ENCODE measurements at regions not wholly inside any gene's neighbourhood (a gene's known extent, or its start where the extent isn't known, plus 50 kb on each side); places are given as distances from the start of the nearest gene placed in this dataset.

DNA sequence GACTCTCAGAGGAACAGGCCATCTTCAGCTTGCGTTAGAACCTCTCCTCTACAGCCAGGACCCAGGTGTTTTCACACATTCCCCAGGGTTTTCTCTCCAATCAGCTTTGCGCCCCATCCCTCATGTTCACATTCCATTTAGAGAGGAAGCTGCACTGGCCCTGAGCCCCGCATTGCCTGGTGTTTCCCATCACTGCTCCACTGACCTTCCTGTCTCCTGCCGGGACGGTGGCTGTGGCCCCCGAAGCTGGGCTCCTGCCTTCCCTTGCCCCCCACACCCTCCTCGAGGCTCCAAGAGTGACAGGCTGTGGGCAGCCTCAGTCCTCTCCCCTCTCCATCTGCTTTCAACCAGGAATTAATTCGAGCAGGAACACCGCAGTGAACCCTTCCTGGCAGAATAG, 357.3 kb downstream of the THBS2 start:
- no peak for DNase-seq

DNA sequence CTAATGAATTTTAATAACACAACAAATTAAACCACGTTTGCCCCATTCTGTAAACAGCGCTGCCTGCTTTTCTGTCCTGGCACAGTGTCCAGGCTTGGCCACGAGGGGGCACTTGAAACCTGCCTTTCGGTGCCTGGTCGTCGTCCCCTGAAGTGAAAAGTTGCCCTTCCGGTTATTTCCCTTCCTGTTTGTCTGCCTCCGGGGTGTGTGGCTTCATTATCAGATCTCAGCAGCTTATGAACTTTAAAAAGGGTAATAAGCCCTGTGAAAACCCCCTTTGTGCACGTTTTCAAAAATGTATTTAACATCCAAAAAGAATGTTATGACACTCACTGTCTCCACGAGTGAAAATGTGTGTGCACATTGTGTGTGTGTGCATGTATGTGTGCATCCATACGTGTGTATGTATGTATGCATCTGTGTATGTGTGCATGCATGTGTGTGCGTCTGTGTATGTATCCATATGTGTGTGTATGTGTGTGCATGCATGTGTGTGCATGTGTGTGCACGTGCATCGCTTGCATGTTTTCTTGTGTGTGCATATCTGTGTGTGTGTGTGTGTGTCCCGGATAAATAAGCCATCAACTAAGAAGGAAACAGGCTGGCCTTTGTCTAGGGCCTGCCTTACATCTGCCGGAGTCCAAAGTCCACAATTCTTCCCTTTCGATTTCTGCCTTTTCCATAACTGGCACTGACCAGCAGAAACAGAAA, 358.4 kb downstream of the THBS2 start:
- peak; percentile 92 for DNase-seq

DNA sequence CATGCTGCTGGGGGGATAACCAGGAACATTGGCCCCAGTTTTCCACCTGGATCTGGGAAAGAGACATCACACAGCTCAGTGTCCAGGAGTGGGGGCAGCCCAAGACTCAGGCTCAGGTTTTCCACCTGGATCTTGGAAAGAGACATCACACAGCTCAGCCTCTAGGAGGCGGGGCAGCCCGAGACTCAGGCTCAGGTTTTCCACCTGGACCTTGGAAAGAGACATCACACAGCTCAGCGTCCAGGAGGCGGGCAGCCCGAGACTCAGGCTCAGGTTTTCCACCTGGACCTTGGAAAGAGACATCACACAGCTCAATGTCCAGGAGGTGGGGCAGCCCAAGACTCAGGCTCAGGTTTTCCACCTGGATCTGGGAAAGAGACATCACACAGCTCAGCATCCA, 361.6 kb downstream of the THBS2 start:
- DNase-seq = no peak

DNA sequence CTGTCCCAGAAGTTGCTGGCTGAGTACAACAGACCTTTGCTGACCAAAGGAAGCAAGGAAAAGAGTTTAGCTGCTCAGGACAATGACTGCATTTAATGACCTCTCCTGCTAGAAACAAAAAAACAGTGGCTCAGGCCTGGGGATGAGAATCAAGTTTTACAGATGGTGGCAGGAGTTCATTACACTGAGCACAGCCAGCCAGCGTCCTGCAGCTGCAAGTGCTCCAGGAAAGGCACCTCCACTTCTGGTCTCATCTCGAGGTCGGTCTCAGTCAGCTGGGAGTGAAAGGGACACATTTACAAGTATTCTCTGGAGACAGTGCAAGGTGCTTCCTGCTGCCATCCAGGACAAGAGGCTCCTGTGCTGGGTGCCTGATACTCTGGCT, 362.7 kb downstream of the THBS2 start:
- DNase-seq = no peak

DNA sequence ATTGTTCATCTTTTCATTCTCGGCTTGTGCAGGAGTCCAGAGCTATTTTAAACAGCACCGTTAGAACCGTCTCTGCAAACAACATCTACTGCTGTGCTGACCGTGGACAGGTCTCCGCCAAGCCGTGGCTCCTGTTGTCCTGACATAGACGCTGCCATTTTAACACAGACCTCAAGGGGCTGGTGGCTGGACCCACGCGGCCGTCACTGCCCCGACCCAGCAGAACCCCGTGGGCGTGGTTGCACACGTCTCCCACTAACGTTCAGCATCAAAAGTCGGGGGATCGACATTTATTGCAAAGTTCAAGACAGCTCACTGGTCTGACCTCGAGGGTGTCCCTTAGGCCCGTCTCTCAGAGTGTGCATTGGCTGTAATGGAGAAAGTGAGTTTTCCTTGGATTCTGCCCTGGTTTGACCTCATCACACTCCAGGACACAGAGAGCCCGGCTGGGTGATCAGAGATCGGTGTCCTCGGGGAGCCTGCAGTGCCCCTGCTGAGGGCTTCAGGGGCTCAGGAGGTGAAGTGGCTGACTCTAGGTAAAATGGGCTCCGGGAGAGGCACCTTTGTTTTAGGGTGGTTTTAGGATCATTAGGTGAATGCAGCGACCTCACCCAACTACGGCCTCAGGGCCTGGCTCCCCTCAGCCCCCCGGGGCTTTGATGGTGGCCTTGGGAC, 363.2 kb downstream of the THBS2 start:
- no peak for DNase-seq

DNA sequence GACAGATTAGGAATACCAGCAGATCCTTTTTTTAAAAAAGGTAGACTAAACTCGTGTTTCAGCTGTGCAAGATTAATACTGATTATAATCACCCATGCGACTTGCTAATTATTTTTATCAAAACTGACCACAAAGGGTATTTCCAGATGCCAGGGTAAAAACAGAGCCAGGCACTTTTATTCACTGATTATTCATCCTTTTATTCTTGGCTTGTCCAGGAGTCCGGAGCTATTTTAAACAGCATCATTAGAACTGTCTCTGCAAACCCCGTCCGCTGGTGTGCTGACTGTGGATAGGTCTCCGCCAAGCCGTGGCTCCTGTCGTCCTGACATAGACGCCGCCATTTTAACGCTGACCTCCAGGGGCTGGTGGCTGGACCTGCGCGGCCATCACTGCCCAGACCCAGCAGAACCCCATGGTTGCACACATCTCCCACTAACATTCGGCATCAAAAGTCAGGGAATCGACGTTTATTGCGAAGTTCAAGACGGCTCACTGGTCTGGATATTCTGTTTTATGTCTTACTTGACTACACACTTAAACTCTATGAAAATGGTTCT, 364.8 kb downstream of the THBS2 start:
- DNase-seq = no peak

DNA sequence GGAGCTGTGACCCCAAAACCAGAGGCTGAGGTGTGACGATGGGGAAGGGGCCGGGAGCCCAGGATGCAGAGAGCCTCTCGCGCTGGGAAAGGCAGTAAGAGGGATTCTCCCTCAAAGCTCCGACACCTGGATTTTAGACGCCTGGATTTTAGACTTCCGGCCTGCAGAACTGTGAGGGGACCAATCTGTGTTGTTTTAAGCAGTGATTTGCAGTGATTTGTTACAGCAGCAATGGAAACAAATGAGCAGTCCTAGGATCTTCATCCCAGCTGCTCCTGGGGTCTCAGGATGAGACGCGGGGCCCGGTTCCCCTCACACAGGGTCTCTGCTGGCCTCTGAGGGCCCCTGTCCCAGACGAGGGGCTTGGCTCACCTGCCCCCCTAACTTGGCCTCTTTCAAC, 365.5 kb downstream of the THBS2 start:
- no peak for DNase-seq

DNA sequence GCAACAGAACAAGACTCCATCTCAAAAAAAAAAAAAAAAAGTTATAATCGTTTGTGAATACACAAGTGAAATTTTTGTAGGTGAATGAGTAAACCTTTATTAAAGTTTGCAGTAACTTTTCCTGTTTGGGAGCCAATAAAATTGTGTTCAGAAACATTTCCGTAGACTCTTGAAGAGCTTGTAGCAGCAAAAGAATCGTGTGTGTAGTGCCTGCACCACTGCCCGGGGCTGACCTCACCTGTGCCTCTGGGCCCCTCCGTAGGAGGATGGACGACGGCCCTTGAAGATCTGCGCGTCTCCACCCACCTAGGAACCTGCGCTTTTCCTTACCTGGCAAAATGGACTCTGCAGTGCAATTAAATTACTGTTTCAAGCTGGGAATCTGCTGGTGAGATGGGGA, 366.0 kb downstream of the THBS2 start:
- DNase-seq = no peak

DNA sequence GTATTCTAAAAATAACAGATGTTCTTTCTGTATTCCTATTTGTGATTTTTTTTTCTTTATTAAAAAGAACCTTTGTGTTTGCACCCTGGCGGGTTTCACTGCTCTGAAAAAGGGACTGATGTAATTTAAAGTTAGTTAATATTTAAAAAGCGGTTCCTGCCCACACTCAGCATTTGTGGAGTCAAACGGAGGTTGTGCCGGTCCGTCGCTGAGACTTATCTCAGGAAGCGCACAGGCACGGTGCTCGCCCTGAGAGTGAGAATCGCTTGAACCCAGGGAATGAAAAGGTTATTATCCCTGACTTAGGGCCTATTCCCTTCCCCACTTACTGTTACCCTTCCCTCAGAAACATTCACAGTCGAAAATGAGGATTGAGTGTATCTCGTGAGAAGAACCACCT, 366.7 kb downstream of the THBS2 start:
- DNase-seq = no peak

DNA sequence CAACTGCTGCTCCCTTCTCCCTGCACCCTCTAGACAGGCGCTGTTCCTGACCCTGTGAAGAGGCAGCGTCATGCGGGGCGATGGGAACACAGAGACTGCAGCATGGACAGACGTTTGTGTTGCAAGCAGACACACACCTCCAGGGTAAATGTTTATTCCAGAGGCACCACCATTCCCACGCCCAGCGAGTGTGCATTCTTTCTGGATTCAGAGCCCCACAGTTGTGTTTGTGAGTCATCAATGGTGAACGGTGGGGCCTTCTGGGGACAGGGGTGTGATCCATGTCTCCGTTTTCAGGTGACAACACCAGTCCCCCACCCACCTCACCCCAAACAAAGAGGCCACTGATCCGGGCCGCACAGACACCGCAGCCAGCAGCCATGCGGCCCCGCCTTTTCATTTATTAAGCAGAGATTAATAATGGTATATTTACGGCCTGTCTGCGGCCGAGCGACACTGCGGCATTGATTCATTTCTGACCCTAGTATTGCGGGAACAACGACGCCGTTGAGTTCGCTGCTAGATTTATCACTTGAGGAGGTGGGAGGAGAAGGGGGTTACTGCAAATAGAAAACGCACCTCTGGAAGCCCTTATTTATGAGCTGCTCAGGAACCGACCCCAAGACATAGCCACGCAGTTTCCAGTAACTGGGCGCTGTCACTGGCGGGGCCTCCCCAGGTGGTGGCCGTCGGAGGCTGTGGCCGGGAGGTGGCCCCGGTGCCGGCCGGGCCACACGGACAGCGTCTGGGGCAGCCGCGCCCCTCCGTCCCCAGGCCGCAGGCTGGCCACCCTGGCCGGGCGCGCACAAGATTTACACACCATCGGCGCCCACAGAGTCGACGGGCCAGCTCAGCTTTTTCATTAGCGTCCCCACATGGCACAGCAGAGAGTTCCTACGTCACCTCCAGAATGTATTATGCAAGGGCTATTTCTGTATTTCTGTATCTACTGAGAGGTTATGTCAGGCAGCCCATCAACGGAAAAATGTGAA, 367.6 kb downstream of the THBS2 start:
- no peak for DNase-seq

DNA sequence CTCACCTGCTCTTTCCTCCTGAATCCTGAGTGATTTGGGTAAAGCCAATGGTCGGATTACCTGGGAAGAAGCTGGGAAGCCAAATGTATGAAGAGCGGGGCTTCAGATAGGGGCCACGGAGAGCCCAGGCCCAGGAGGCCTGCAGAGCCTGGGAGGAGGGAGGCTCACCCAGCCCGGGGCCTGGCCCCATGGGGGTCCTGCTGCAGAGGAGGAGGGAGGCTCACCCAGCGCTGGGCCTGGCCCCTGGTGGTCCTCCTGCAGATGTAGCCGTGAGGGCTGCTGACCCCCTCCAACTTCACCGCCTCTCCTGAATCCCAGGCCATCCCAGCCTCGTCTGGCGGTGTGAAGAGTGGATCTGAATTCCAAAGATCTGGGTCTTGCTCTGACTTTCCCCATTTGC, 368.4 kb downstream of the THBS2 start:
- no peak for DNase-seq

DNA sequence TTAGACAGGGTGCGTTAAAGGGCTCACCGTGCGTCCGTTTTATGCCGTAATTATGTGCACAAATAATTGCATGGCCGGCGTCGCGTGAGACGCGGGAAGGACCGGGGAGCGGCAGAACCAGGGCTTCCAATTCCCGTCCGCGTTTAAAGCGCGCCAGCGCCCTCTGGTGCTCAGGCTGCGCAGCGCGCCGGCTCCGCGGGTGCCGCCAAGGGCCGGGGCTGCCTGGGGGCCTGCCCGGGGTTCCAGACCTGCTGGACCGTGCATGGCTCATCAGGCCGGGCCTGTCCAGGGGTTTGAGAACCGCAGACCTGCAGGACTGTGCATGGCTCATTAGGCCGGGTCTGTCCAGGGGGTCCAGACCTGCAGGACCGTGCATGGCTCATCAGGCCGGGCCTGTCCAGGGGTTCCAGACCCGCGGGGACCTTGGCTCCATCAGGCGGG, 369.0 kb downstream of the THBS2 start:
- peak; percentile 91 for DNase-seq

DNA sequence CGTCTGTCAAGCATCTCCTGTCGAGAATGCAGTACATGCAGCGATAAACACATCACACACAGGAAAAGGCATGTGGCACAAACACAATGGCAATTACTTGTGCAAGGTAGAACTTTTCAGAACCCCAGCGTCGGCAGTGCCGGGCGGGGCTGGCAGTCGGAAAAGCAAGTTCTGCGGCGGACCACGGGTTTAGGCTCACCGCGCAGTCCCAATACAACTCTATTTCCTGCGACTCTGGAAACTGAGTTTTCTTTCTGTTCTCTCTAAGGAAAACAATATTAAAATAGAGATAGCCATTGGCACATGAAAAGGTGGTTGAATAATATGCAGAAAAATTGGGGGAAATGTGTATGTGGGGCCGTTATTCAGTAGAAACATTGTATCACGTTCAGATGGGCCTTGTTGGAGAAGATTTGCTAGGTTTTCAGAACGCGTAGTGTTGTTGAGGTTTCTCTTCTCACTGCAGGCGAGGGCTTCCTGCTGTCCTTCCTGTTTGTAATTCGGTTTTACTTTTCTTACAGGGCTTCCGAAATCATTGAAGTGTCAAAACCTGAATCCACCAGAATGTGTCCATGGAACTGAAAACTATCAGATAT, 369.5 kb downstream of the THBS2 start:
- no peak for DNase-seq

DNA sequence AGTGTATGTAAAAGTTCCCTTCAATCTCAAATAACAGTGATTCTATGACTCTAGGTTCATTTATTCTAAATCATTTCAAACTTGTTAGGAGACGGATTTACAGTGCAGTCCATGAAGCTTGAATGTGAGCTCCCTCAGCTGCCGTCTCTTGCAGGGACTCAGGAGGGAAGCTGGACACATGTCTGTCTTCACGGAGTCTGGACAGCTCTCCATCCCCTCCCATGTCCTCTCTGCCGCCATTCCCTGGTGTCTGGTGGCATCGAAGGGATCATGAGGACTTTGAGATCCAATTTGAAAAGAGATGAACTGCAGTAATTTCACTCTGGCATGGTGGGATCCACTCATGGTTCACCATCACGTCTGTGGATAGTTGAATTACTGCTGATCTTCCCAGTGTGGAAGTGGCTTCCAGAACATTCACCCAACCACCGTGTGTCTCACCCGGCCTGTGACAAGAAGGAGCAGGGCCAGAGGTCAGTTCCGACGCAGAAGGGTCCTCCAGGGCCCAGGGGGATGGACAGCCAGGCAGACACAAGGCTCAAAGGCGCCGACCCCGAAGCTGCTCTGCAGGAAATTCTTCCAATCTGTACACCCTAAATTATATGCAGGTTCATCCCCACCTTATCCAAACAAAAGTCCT, 370.1 kb downstream of the THBS2 start:
- DNase-seq = no peak

DNA sequence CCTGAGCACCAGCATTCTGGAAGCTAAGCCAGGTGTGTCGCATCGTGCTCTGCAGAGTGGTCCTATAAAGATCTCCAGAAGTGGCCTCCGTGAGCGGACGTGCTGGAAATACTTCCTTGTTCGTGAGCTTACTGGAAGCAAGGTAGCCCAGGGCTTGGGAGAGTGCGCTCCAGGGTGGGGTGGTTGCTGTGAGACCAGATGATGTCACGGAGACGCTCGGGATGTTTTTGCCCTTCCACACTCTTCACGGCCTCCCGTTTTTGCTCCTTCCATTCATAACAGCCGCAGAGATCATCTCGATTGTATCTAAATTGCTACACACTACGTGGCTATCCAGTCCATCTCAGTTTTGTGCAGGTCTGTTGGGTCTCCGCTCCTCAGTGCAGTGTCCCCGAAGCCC, 373.4 kb downstream of the THBS2 start:
- DNase-seq = no peak

DNA sequence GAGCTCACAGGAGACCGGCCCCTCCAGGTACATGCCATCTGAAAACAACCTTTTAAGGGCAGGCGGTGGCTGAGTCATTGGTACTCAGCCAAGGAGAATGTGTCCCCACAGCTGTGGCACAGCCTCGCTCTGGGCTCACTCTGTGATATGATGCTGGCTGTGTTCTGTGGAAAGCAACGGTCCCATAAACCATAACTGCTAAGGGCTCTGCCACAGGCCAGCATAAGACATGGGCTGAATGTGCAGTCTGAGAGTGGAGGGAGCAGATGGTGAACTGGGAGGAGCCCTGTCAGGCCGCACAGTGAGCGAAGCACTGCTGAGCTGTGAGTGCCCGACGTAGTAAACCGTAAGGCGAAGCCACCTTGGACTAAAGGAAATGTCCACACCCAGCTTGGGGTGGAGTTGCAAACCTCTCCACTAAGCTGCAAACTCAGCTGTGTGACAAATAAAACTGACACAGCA, 375.8 kb downstream of the THBS2 start:
- peak; percentile 89 for DNase-seq

DNA sequence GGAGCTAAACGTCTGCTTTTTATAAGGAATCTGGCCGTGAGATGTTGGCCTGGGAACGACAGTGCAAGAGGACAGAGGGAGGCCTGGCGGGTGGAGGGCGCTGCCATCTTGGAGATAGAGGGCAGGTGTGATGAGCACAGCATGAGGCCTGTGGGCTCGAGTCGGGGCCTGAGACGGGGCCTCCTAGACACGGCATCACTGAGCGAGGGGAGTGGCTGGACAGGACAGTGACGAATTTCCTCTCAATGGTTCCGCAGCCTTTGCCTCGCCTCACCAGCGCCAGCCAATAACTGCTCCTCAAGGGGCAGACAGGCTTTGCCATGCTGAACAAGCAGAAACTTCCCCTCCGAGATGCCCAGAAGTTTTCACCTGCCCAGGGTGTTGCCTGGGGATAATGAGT, 376.7 kb downstream of the THBS2 start:
- no peak for DNase-seq

DNA sequence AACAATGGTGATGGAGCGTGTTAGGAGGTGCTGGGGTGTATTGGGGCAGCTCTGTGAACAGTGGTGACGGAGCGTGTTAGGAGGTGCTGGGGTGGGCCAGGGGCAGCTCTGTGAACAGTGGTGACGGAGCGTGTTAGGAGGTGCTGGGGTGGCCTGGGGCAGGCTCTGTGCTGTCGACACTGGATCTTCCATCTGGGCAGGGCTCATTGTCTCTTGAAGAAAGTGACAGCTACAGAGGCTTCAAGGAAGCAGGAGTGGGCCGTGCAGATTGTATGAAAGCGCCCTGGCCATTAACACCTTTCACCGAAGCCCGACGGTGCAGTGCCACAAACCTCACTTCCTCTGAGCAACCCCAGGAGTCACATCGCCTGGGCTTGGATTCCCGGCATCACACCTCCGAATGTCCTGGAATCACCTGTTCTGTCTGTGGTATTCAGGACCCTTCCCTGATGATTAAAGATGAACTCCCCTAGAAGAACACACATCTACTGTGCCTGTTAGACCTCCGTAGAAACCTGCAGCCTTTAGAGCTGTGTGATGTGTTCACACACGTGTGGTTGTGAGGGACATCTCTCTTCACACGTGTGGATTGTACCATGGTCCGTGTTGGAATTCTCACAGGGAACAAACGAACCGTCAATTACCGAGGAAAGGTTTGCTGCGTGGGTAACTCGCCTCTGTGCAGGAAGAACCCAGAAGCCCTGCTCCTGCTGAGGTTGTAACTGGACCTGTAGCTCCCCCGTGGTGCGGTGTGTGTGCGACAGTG, 377.7 kb downstream of the THBS2 start:
- no peak for DNase-seq

DNA sequence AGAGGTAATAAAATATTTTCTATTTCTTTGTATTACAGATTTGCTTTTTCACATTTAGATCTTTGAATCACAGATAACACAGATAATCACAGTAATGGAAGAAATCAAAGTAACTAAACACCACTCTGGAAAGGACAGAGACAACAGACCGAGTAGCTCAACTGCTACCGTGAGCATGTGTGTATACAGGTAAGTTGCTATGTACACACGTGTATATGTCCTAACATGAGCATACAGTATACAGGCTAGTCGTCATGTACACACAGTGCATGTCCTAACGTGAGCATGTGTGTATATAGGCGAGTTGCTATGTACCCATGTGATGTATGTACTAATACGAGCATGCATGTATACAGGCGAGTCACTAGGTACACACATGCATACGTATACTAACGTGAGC, 379.0 kb downstream of the THBS2 start:
- DNase-seq = no peak

DNA sequence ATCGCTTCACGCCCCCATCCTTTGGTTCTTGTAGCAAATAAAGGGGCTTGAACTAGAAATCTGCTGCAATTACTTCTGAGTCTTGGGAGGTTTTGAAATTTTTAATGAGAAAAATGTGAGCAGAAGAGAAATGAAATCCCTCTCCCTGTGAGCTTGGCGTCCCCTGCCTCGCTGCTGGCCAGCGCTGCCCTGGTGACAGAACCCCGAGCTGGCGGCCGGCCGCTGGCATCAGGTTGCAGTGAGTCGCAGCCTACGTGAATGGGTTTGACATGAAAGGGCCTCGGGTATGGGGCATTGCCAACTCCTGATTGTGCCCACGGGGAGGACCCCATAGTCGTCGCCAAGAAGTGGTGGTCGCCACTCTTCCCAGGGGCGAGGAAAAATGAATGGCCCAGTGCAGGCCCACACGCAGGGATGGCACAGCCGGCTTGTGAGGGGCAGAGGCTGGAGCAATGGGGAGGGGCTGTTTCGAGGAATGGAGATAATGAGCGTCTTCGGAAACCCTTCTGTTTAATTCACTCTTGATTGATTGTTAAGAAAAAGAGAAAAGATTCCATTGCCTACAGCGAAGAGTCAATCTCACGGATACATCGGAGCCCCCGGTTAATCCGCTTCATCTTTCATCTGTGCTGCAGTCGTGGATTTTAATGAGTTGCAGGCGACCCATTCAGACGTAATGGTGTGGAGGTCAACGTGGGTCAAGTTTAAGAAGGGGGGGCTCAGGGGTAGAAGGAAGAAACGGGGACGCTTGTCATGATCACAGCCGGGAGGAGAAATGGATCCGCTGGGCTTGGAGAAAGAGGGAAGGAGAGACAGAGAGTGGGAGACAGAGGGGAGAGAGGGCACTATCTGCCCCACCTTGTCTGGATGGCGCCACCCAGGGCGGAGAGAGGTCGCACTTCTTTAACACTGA, 380.1 kb downstream of the THBS2 start:
- no peak for DNase-seq

All from NCI-H774 (cell line).